ENCODE measurements at regions not wholly inside any gene's neighbourhood (a gene's known extent, or its start where the extent isn't known, plus 50 kb on each side); places are given as distances from the start of the nearest gene placed in this dataset.

DNA sequence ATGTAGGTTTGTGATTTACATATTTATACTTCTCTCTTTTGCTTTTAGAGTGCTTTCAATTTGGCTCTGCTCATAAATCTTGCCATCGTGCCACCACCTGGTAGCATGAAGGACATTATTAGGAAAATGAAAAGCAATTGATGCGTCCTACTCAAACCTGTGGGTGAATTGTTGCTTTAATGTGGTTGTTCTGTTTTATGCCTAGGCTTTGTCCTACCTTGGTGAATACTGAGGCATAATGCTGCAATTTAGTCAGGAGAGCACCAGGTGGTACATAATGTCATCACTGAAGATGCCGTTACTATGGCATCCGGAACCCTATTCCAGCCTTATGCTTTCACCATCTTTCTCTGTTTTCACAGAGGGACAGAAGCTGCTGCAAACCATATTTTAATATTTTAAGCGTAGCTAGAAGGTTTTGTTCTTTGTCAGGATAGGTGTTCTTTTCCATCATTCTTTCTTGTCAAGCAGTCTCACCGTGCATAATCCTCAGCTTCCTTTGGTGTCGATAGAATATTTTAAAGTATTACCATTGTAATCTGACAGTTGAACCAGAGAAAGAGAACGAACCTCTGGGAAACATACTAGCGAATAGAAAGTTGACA lies 68.5 kb upstream of the PKP2 start:
- TF ChIP-seq ESRRA (IDR thresholded peaks at IDR 0.05; ENCODE audit: borderline replicate concordance, low read length) (no peak), TP53 (CRISPR knock-in tag; IDR thresholded peaks at IDR 0.05) (no peak), CTCF (IDR thresholded peaks at IDR 0.05) (no peak), POLR2A (IDR thresholded peaks at IDR 0.05; ENCODE audit: low read length) (no peak), HES2 (IDR thresholded peaks at IDR 0.05) (no peak), JUN (IDR thresholded peaks at IDR 0.05) (no peak), EHMT2 (IDR thresholded peaks at IDR 0.05; ENCODE audit: low read depth) (no peak), RAD21 (conservative IDR thresholded peaks at IDR 0.05 in 1 of 2, IDR thresholded peaks at IDR 0.05 in 1 of 2) (no peak), FOXS1 (CRISPR knock-in tag; IDR thresholded peaks at IDR 0.05) (no peak), CEBPB (IDR thresholded peaks at IDR 0.05) (no peak), RNF2 (IDR thresholded peaks at IDR 0.05; ENCODE audit: borderline replicate concordance, low read depth) (no peak)
